HUDEP-2 (cell line): ENCODE measurements at regions not wholly inside any gene's neighbourhood (a gene's known extent, or its start where the extent isn't known, plus 50 kb on each side); places are given as distances from the start of the nearest gene placed in this dataset.

Experiments
- DNase-seq, 76 experiments: peaks; one replicate each; lab custom pipeline; 2025; ENCODE audit not compliant: unreplicated experiment in 76 of 76; lab: John Stamatoyannopoulos, UW

GRCh38 chr5:67494186-67494855, 297.7 kb upstream of the CD180 start:
- DNase-seq: no peak

- peak in 2 of 76 experiments; percentile 3 to 14 for DNase-seq
These were observed 297.1 kb upstream of the CD180 start for GRCh38 chr5:67493676-67494075.

- no peak for DNase-seq
These were observed 294.1 kb upstream of the CD180 start for GRCh38 chr5:67490543-67491321.

- DNase-seq: no peak
These were observed 292.3 kb upstream of the CD180 start for GRCh38 chr5:67488885-67489284.

GRCh38 chr5:67487862-67488261, 291.3 kb upstream of the CD180 start:
- no peak for DNase-seq

- no peak for DNase-seq
These were observed 286.9 kb upstream of the CD180 start for GRCh38 chr5:67483453-67484030.

- DNase-seq: no peak
These were observed 284.8 kb upstream of the CD180 start for GRCh38 chr5:67481362-67481761.

GRCh38 chr5:67478337-67478736, 281.7 kb upstream of the CD180 start:
- no peak for DNase-seq

GRCh38 chr5:67476995-67477394, 280.4 kb upstream of the CD180 start:
- DNase-seq: no peak

GRCh38 chr5:67476531-67476930, 279.9 kb upstream of the CD180 start:
- DNase-seq: no peak

- DNase-seq: no peak
These were observed 278.9 kb upstream of the CD180 start for GRCh38 chr5:67475489-67475888.

GRCh38 chr5:67474597-67475238, 278.1 kb upstream of the CD180 start:
- DNase-seq: no peak

GRCh38 chr5:67467110-67467509, 270.5 kb upstream of the CD180 start:
- DNase-seq: no peak

- no peak for DNase-seq
These were observed 269.1 kb upstream of the CD180 start for GRCh38 chr5:67465537-67466207.

GRCh38 chr5:67462147-67462546, 265.5 kb upstream of the CD180 start:
- no peak for DNase-seq

GRCh38 chr5:67459253-67459652, 262.7 kb upstream of the CD180 start:
- no peak for DNase-seq

- DNase-seq: no peak
These were observed 259.4 kb upstream of the CD180 start for GRCh38 chr5:67455970-67456369.

GRCh38 chr5:67454957-67455561, 258.5 kb upstream of the CD180 start:
- no peak for DNase-seq

GRCh38 chr5:67453111-67453905, 256.7 kb upstream of the CD180 start:
- DNase-seq: no peak
